ENCODE measurements at regions not wholly inside any gene's neighbourhood (a gene's known extent, or its start where the extent isn't known, plus 50 kb on each side); places are given as distances from the start of the nearest gene placed in this dataset.

DNA sequence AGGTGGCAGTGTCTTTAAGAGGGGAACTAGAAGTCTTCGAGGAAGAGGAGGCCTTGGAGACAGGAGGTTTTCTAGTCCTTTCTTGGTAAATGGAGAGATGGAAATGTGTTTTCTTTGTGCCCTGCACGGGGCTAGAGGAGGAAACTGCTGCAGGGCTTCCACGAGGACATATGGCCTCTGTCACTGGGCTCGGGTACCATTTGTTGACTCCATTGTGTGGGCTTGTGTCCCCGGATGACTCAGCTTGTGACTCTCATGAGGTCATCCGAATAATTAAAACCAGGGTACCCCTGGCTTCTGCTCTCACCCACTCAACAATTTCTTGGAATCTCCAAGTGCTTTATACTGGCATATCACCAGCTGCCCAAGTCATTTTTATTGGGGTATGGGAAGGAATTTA is 261.7 kb downstream of the KIF4B start:
- Histone ChIP-seq H3K36me3 (ENCODE audit: insufficient read depth, low read length) (no peaks in the 10 kb centered on the region), H3K27me3 (ENCODE audit: insufficient read depth, low read length, poor library complexity) (peaks cover 2% of the 10 kb centered on the region), H3K4me2 (ENCODE audit: insufficient read depth, low read length) (no peak overlapping the region), H4K20me1 (ENCODE audit: insufficient read depth, low read length) (no peaks in the 10 kb centered on the region), H3K9ac (ENCODE audit: low read depth, low read length) (no peak overlapping the region), H3K79me2 (ENCODE audit: insufficient read depth, low read length) (no peaks in the 10 kb centered on the region), H2AFZ (ENCODE audit: low read depth, low read length) (no peak overlapping the region), H3K27ac (ENCODE audit: low read length) (no peak overlapping the region), H3K4me3 (ENCODE audit: low read depth in 1 of 2, low read length in 2 of 2) (no peak overlapping the region), H3K4me1 (ENCODE audit: insufficient read depth, low read length) (no peaks in the 10 kb centered on the region), H3K9me3 (ENCODE audit: insufficient read depth, low read length, severe bottlenecking) (no peaks in the 10 kb centered on the region)
- no peak for TF ChIP-seq CTCF (IDR thresholded peaks at IDR 0.05; ENCODE audit: borderline replicate concordance, extremely low read depth, low read length, poor library complexity, severe bottlenecking)
- no peak for TF ChIP-seq EZH2 (IDR thresholded peaks at IDR 0.05; ENCODE audit: borderline replicate concordance, low read depth, low read length, severe bottlenecking)
- DNase-seq: no peak
- no peak for ATAC-seq (ENCODE audit: insufficient read depth, low read depth)

- DNase-seq (no peak), ATAC-seq (ENCODE audit: insufficient read depth, low read depth) (no peak)
- peaks cover 2% of the 10 kb centered on the region for H3K27me3 ChIP-seq (ENCODE audit: insufficient read depth, low read length, poor library complexity)
- H2AFZ ChIP-seq (ENCODE audit: low read depth, low read length): no peak overlapping the region
- H3K4me1 ChIP-seq (ENCODE audit: insufficient read depth, low read length): no peaks in the 10 kb centered on the region
- H3K4me2 ChIP-seq (ENCODE audit: insufficient read depth, low read length): no peak overlapping the region
- no peak overlapping the region for H3K9ac ChIP-seq (ENCODE audit: low read depth, low read length)
- no peak overlapping the region for H3K4me3 ChIP-seq (ENCODE audit: low read depth in 1 of 2, low read length in 2 of 2)
- H3K9me3 ChIP-seq (ENCODE audit: insufficient read depth, low read length, severe bottlenecking): no peaks in the 10 kb centered on the region
- no peak for TF ChIP-seq CTCF (IDR thresholded peaks at IDR 0.05; ENCODE audit: borderline replicate concordance, extremely low read depth, low read length, poor library complexity, severe bottlenecking)
- no peak for TF ChIP-seq EZH2 (IDR thresholded peaks at IDR 0.05; ENCODE audit: borderline replicate concordance, low read depth, low read length, severe bottlenecking)
- H3K27ac ChIP-seq (ENCODE audit: low read length): no peak overlapping the region
- H4K20me1 ChIP-seq (ENCODE audit: insufficient read depth, low read length): no peaks in the 10 kb centered on the region
- H3K36me3 ChIP-seq (ENCODE audit: insufficient read depth, low read length): no peaks in the 10 kb centered on the region
- H3K79me2 ChIP-seq (ENCODE audit: insufficient read depth, low read length): no peaks in the 10 kb centered on the region
These were observed 262.7 kb downstream of the KIF4B start for GRCh38 chr5:155276231-155276630.

DNA sequence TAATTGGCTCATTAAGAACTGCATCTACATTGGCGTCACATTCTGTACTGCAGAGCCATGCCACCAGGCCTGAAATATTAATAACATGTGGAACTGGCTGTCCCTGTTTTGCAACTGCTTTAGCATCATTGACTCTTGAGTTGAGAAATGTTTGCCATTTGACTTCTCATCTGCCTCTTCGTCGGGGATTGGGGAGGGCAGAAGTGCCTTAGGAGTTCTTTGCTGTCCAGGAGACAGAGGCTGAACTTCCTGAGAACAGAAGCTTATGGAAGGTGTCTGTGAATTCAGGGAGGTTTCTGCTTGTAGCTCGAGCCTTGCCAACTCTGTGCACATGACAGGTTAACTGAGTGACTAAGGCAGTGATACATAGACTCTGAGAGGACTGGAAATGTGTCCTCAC is 265.0 kb downstream of the KIF4B start:
- H3K79me2 ChIP-seq (ENCODE audit: insufficient read depth, low read length): no peaks in the 10 kb centered on the region
- H3K36me3 ChIP-seq (ENCODE audit: insufficient read depth, low read length): no peaks in the 10 kb centered on the region
- no peak overlapping the region for H3K4me2 ChIP-seq (ENCODE audit: insufficient read depth, low read length)
- no peak for DNase-seq
- H3K27me3 ChIP-seq (ENCODE audit: insufficient read depth, low read length, poor library complexity): peaks cover 2% of the 10 kb centered on the region
- no peaks in the 10 kb centered on the region for H4K20me1 ChIP-seq (ENCODE audit: insufficient read depth, low read length)
- H2AFZ ChIP-seq (ENCODE audit: low read depth, low read length): no peak overlapping the region
- no peak for TF ChIP-seq EZH2 (IDR thresholded peaks at IDR 0.05; ENCODE audit: borderline replicate concordance, low read depth, low read length, severe bottlenecking)
- TF ChIP-seq CTCF (IDR thresholded peaks at IDR 0.05; ENCODE audit: borderline replicate concordance, extremely low read depth, low read length, poor library complexity, severe bottlenecking): no peak
- ATAC-seq (ENCODE audit: insufficient read depth, low read depth): no peak
- no peak overlapping the region for H3K4me3 ChIP-seq (ENCODE audit: low read depth in 1 of 2, low read length in 2 of 2)
- no peaks in the 10 kb centered on the region for H3K9me3 ChIP-seq (ENCODE audit: insufficient read depth, low read length, severe bottlenecking)
- no peaks in the 10 kb centered on the region for H3K4me1 ChIP-seq (ENCODE audit: insufficient read depth, low read length)
- H3K27ac ChIP-seq (ENCODE audit: low read length): no peak overlapping the region
- H3K9ac ChIP-seq (ENCODE audit: low read depth, low read length): no peak overlapping the region

Measured in DND-41 (cell line).